Smooth muscle cell (in vitro differentiated cells): ENCODE measurements at regions not wholly inside any gene's neighbourhood (a gene's known extent, or its start where the extent isn't known, plus 50 kb on each side); places are given as distances from the start of the nearest gene placed in this dataset.

Source experiments
- DNase-seq: peaks from one replicate; lab custom pipeline; 2025; ENCODE audit not compliant: unreplicated experiment; lab: John Stamatoyannopoulos, UW
- H2AFZ ChIP-seq: fragments of 200-600 bp; sonication (generic); 2 replicates; pipeline ENCODE4 v1.6.0; 2016; ENCODE audit warnings: antibody characterized with exemption, low read depth, mild to moderate bottlenecking
- H3F3A ChIP-seq: fragments of 200-600 bp; sonication (generic); 2 replicates; pipeline ENCODE4 v1.6.0; 2017; ENCODE audit warnings: antibody characterized with exemption, low read depth
- H3K27ac ChIP-seq: fragments of 200-600 bp; sonication (generic); 2 replicates; pipeline ENCODE4 v1.5.1; 2016; ENCODE audit warnings: low read depth, mild to moderate bottlenecking
- H3K27me3 ChIP-seq: fragments of 200-600 bp; sonication (generic); 2 replicates; pipeline ENCODE4 v1.6.1; 2016; ENCODE audit warnings: low read depth, mild to moderate bottlenecking
- H3K36me3 ChIP-seq: fragments of 200-600 bp; sonication (generic); 2 replicates; pipeline ENCODE4 v1.5.1; 2016; ENCODE audit warnings: low read depth
- H3K4me1 ChIP-seq: fragments of 200-600 bp; sonication (generic); 2 replicates; pipeline ENCODE4 v1.5.1; 2016; ENCODE audit warnings: low read depth
- H3K4me2 ChIP-seq: fragments of 200-600 bp; sonication (generic); 2 replicates; pipeline ENCODE4 v1.6.0; 2016; ENCODE audit warnings: mild to moderate bottlenecking
- H3K4me3 ChIP-seq: fragments of 200-600 bp; sonication (generic); 2 replicates; pipeline ENCODE4 v1.5.1; 2016; ENCODE audit warnings: mild to moderate bottlenecking
- H3K79me2 ChIP-seq: fragments of 200-600 bp; sonication (generic); 2 replicates; pipeline ENCODE4 v1.6.0; 2016; ENCODE audit warnings: low read depth, mild to moderate bottlenecking
- H3K9ac ChIP-seq: fragments of 200-600 bp; sonication (generic); 2 replicates; pipeline ENCODE4 v1.6.0; 2016; ENCODE audit warnings: low read depth
- H3K9me3 ChIP-seq: fragments of 200-600 bp; sonication (generic); replicated peaks from 2 replicates; pipeline ENCODE4 v1.5.1; 2016; ENCODE audit warnings: low read depth
- H4K20me1 ChIP-seq: fragments of 200-600 bp; sonication (generic); 2 replicates; pipeline ENCODE4 v1.6.0; 2016; ENCODE audit warnings: low read depth
- CTCF ChIP-seq: fragments of 200-600 bp; sonication (generic); IDR thresholded peaks from 2 replicates; pipeline ENCODE4 v1.5.1; 2017; ENCODE audit warnings: borderline replicate concordance, mild to moderate bottlenecking, antibody characterized with exemption; ENCODE audit not compliant: insufficient read depth, poor library complexity, severe bottlenecking
- WGBS: methylation state at CpG from one replicate; pipeline ENCODE4 v1.1.7; 2016; ENCODE audit warnings: low lambda C conversion rate; 5-methylcytosine and 5-hydroxymethylcytosine counted together

GRCh38 chr3:18870074-18870640 lies 278.2 kb upstream of the KCNH8 start:
- Histone ChIP-seq H3K4me2 (no peak overlapping the region), H3K9ac (no peak overlapping the region), H3K36me3 (no peaks in the 10 kb centered on the region), H3K4me3 (no peak overlapping the region), H4K20me1 (no peaks in the 10 kb centered on the region), H3K27ac (no peak overlapping the region), H3F3A (no peaks in the 10 kb centered on the region), H3K4me1 (no peaks in the 10 kb centered on the region), H3K27me3 (no peaks in the 10 kb centered on the region), H2AFZ (no peak overlapping the region), H3K79me2 (no peaks in the 10 kb centered on the region), H3K9me3 (no peaks in the 10 kb centered on the region)
- TF ChIP-seq CTCF = no peak
- 100% methylated on average over 1 of the region's 1 CpG for WGBS
- no peak for DNase-seq

- Histone ChIP-seq H4K20me1 (no peaks in the 10 kb centered on the region), H3K79me2 (no peaks in the 10 kb centered on the region), H3K4me1 (no peaks in the 10 kb centered on the region), H3K27me3 (no peaks in the 10 kb centered on the region), H2AFZ (no peak overlapping the region), H3K36me3 (no peaks in the 10 kb centered on the region), H3K9me3 (no peaks in the 10 kb centered on the region), H3K4me2 (no peak overlapping the region), H3K9ac (no peak overlapping the region), H3K4me3 (no peak overlapping the region), H3K27ac (no peak overlapping the region), H3F3A (no peaks in the 10 kb centered on the region)
- no peak for DNase-seq
- no peak for TF ChIP-seq CTCF
- WGBS = 88% methylated on average over 4 of the region's 4 CpGs
Observed at GRCh38 chr3:18868911-18869689, 279.2 kb upstream of the KCNH8 start.

GRCh38 chr3:18866899-18867298 lies 281.4 kb upstream of the KCNH8 start:
- H3F3A ChIP-seq = no peaks in the 10 kb centered on the region
- DNase-seq = no peak
- TF ChIP-seq CTCF = no peak
- H3K27ac ChIP-seq = no peak overlapping the region
- no peaks in the 10 kb centered on the region for H3K4me1 ChIP-seq
- H3K79me2 ChIP-seq = no peaks in the 10 kb centered on the region
- no peaks in the 10 kb centered on the region for H3K27me3 ChIP-seq
- H4K20me1 ChIP-seq = no peaks in the 10 kb centered on the region
- H3K9ac ChIP-seq = no peak overlapping the region
- no peak overlapping the region for H3K4me2 ChIP-seq
- WGBS = 84% methylated on average over 1 of the region's 1 CpG
- H2AFZ ChIP-seq = no peak overlapping the region
- H3K9me3 ChIP-seq = no peaks in the 10 kb centered on the region
- no peak overlapping the region for H3K4me3 ChIP-seq
- H3K36me3 ChIP-seq = no peaks in the 10 kb centered on the region
